ENCODE measurements at regions not wholly inside any gene's neighbourhood (a gene's known extent, or its start where the extent isn't known, plus 50 kb on each side); places are given as distances from the start of the nearest gene placed in this dataset.

DNA sequence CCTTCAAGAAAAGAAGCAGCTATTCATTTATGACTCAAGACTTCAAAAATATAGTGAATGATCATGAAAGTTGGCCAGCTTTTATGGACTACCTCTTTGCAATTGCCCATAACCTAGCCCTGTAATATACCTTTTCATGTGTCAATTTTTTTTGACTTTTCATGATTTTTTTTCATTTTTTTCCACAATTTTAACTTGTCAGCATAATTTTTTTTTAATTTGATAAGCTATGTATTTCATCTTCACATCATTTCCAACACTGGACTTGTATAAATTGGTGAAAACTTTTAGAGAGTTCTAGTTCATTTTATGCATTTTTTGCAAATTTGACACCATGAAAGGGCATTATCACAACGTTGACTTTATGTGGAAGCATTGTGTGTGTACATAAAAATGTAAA is 220.8 kb upstream of the NFE2L3 start:
- no peaks in the 10 kb centered on the region for H4K20me1 ChIP-seq (ENCODE audit: insufficient read depth, low read length)
- H3K9ac ChIP-seq (ENCODE audit: low read length), result no peak overlapping the region
- H3K27ac ChIP-seq (ENCODE audit: low read length), result no peak overlapping the region

DNA sequence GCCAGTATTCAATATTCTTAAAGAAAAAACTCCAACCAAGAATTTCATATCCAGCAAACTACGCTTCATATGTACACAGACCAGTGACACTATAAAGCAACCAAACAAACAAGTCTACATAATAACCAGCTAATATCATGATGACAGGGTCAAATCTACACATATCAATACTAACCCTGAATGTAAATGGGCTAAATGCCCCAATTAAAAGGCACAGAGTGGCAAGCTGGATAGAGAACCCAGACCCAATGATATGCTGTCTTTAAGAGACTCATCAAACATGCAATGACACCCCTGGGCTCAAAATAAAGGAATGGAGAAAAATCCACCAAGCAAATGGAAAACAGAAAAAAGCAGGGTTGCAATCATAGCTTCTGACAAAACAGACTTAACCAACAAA is 218.1 kb upstream of the NFE2L3 start:
- Histone ChIP-seq H3K27ac (ENCODE audit: low read length) (no peak overlapping the region), H3K79me2 (ENCODE audit: low read length) (no peaks in the 10 kb centered on the region), H3K27me3 (ENCODE audit: low read depth, low read length) (no peaks in the 10 kb centered on the region), H3K4me1 (ENCODE audit: low read length) (no peaks in the 10 kb centered on the region), H3K4me3 (ENCODE audit: low read length) (no peak overlapping the region), H3K4me2 (ENCODE audit: low read length) (no peak overlapping the region), H2AFZ (ENCODE audit: low read depth, low read length) (no peak overlapping the region), H4K20me1 (ENCODE audit: insufficient read depth, low read length) (no peaks in the 10 kb centered on the region), H3K36me3 (replicated peaks; ENCODE audit: low read depth, low read length) (no peaks in the 10 kb centered on the region), H3K9me3 (ENCODE audit: insufficient read depth, low read length) (no peaks in the 10 kb centered on the region), H3K9ac (ENCODE audit: low read length) (no peak overlapping the region)
- TF ChIP-seq EZH2phosphoT487 (IDR thresholded peaks at IDR 0.05; ENCODE audit: low read depth) (no peak), CTCF (IDR thresholded peaks at IDR 0.05; ENCODE audit: low read depth, low read length) (no peak)

More for the DNA sequence above, 220.8 kb upstream of the NFE2L3 start:
- Histone ChIP-seq H3K79me2 (ENCODE audit: low read length) (no peaks in the 10 kb centered on the region), H3K4me3 (ENCODE audit: low read length) (no peak overlapping the region), H3K36me3 (replicated peaks; ENCODE audit: low read depth, low read length) (no peaks in the 10 kb centered on the region), H3K4me2 (ENCODE audit: low read length) (no peak overlapping the region), H2AFZ (ENCODE audit: low read depth, low read length) (no peak overlapping the region), H3K27me3 (ENCODE audit: low read depth, low read length) (no peaks in the 10 kb centered on the region), H3K4me1 (ENCODE audit: low read length) (no peaks in the 10 kb centered on the region), H3K9me3 (ENCODE audit: insufficient read depth, low read length) (no peaks in the 10 kb centered on the region)
- TF ChIP-seq EZH2phosphoT487 (IDR thresholded peaks at IDR 0.05; ENCODE audit: low read depth), result no peak
- TF ChIP-seq CTCF (IDR thresholded peaks at IDR 0.05; ENCODE audit: low read depth, low read length), result no peak

- Histone ChIP-seq H3K4me2 (ENCODE audit: low read length) (peak overlapping the region; percentile 35), H3K27ac (ENCODE audit: low read length) (no peak overlapping the region), H3K79me2 (ENCODE audit: low read length) (no peaks in the 10 kb centered on the region), H3K4me1 (ENCODE audit: low read length) (0 out of 2 replicates have a peak, but pooled peaks cover 3% of the 10 kb centered on the region), H3K27me3 (ENCODE audit: low read depth, low read length) (0 out of 2 replicates have a peak, but pooled peaks cover 4% of the 10 kb centered on the region), H2AFZ (ENCODE audit: low read depth, low read length) (0 out of 2 replicates have a peak overlapping the region, but pooled peaks have one; percentile 20), H3K4me3 (ENCODE audit: low read length) (no peak overlapping the region), H3K36me3 (replicated peaks; ENCODE audit: low read depth, low read length) (no peaks in the 10 kb centered on the region), H4K20me1 (ENCODE audit: insufficient read depth, low read length) (no peaks in the 10 kb centered on the region), H3K9me3 (ENCODE audit: insufficient read depth, low read length) (no peaks in the 10 kb centered on the region), H3K9ac (ENCODE audit: low read length) (no peak overlapping the region)
- TF ChIP-seq EZH2phosphoT487 (IDR thresholded peaks at IDR 0.05; ENCODE audit: low read depth) (no peak), CTCF (IDR thresholded peaks at IDR 0.05; ENCODE audit: low read depth, low read length) (no peak)
Observed at GRCh38 chr7:25940086-25940906, 211.7 kb upstream of the NFE2L3 start.

DNA sequence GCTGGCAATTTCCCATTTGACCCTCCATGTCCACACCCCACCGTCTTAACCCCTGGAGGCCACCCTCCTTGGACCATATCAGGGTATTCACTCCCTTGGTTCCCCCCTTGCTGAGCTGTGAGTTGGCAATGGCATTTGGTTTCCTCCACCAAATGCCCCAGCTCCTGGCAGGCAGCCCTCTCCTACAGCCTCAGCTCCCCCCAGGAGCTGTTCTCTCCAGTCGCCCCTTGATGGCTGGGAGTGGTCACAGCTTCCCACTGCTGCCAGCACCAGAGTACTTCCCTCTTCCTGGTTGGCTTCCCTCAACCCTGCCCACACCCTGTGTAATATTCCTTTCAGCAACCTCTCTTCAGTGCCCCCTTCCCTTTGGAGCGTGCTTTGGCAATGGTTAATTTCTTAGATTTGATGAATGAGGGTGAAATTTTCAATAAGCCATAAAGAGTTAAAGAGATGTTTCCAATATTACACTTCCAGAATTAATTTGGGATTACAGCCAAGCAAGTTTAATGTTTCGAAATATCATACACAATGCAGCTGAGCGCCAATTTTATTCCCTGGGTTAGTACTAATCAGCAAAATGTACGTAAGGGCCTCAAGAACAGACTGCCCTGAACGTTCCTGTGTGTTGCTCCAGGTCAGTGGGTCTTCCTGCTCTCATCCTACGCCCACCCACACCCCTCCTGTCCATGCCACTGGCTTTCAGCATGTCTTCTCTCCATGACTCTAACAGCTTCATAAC is 207.1 kb upstream of the NFE2L3 start:
- H3K36me3 ChIP-seq (replicated peaks; ENCODE audit: low read depth, low read length), result peaks cover 24% of the 10 kb centered on the region
- H3K4me3 ChIP-seq (ENCODE audit: low read length), result no peak overlapping the region
- H3K9ac ChIP-seq (ENCODE audit: low read length), result no peak overlapping the region
- H4K20me1 ChIP-seq (ENCODE audit: insufficient read depth, low read length), result peaks cover 17% of the 10 kb centered on the region; the same call in 1 of the 2 replicates
- 0 out of 2 replicates have a peak, but pooled peaks cover 4% of the 10 kb centered on the region for H3K27me3 ChIP-seq (ENCODE audit: low read depth, low read length)
- H3K79me2 ChIP-seq (ENCODE audit: low read length), result peaks cover 15% of the 10 kb centered on the region
- H2AFZ ChIP-seq (ENCODE audit: low read depth, low read length), result no peak overlapping the region
- H3K27ac ChIP-seq (ENCODE audit: low read length), result no peak overlapping the region
- H3K4me1 ChIP-seq (ENCODE audit: low read length), result peaks cover 24% of the 10 kb centered on the region
- no peak overlapping the region for H3K4me2 ChIP-seq (ENCODE audit: low read length)
- TF ChIP-seq CTCF (IDR thresholded peaks at IDR 0.05; ENCODE audit: low read depth, low read length) (no peak), EZH2phosphoT487 (IDR thresholded peaks at IDR 0.05; ENCODE audit: low read depth) (no peak)
- H3K9me3 ChIP-seq (ENCODE audit: insufficient read depth, low read length), result no peaks in the 10 kb centered on the region

Measured in OCI-LY3 (cell line).